ENCODE measurements at regions not wholly inside any gene's neighbourhood (a gene's known extent, or its start where the extent isn't known, plus 50 kb on each side); places are given as distances from the start of the nearest gene placed in this dataset.
"Not testable (repeated sequence)": the region's sequence is repeated elsewhere in the genome, so short reads cannot be mapped to it uniquely, and the experiment has no call there.

GRCh38 chr6:2579241-2579761 lies 171.4 kb downstream of the MYLK4 start:
- peaks cover 16% of the 10 kb centered on the region for H3K27me3 Mint-ChIP-seq
- TF ChIP-seq, protein P1, sequence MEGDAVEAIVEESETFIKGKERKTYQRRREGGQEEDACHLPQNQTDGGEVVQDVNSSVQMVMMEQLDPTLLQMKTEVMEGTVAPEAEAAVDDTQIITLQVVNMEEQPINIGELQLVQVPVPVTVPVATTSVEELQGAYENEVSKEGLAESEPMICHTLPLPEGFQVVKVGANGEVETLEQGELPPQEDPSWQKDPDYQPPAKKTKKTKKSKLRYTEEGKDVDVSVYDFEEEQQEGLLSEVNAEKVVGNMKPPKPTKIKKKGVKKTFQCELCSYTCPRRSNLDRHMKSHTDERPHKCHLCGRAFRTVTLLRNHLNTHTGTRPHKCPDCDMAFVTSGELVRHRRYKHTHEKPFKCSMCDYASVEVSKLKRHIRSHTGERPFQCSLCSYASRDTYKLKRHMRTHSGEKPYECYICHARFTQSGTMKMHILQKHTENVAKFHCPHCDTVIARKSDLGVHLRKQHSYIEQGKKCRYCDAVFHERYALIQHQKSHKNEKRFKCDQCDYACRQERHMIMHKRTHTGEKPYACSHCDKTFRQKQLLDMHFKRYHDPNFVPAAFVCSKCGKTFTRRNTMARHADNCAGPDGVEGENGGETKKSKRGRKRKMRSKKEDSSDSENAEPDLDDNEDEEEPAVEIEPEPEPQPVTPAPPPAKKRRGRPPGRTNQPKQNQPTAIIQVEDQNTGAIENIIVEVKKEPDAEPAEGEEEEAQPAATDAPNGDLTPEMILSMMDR (IDR thresholded peaks at IDR 0.05), result no peak
- H3K9me3 Mint-ChIP-seq, result peaks cover 3% of the 10 kb centered on the region
- H3K4me3 Mint-ChIP-seq, result no peak overlapping the region
- ATAC-seq (no peak), DNase-seq (no peak)
- no peaks in the 10 kb centered on the region for H3K4me1 Mint-ChIP-seq (ENCODE audit: low read depth)
- no peak overlapping the region for H3K27ac Mint-ChIP-seq
- ChIA-PET POLR2A (interaction anchor here (0.6 kb wide), 1 partner anchor 96 kb away, joined by 3 read pairs; no protein-coding TSS in a partner anchor), CTCF (interaction anchor here (1.4 kb wide), 1 partner anchor 56 kb away, joined by 3 read pairs; no protein-coding TSS in a partner anchor)
- no peaks in the 10 kb centered on the region for H3K36me3 Mint-ChIP-seq (ENCODE audit: low read depth)
- intact Hi-C loops (cut with micrococcal nuclease), result no loop called here

GRCh38 chr6:2578767-2579166 lies 172.0 kb downstream of the MYLK4 start:
- ChIA-PET CTCF (interaction anchor here (1.4 kb wide), 1 partner anchor 56 kb away, joined by 3 read pairs; no protein-coding TSS in a partner anchor), POLR2A (interaction anchor here (0.6 kb wide), 1 partner anchor 95 kb away, joined by 3 read pairs; no protein-coding TSS in a partner anchor)
- intact Hi-C loops (cut with micrococcal nuclease), result no loop called here
- Mint-ChIP-seq H3K9me3 (peaks cover 3% of the 10 kb centered on the region), H3K27ac (no peak overlapping the region), H3K36me3 (ENCODE audit: low read depth) (no peaks in the 10 kb centered on the region), H3K4me1 (ENCODE audit: low read depth) (no peaks in the 10 kb centered on the region), H3K4me3 (no peak overlapping the region), H3K27me3 (peaks cover 14% of the 10 kb centered on the region)
- no peak for DNase-seq
- no peak for ATAC-seq
- TF ChIP-seq, protein P1 (IDR thresholded peaks at IDR 0.05), result no peak

GRCh38 chr6:2576499-2576898 lies 174.2 kb downstream of the MYLK4 start:
- TF ChIP-seq, protein P1 (IDR thresholded peaks at IDR 0.05), result no peak
- ChIA-PET CTCF (no interaction called here), POLR2A (no interaction called here)
- Mint-ChIP-seq H3K36me3 (ENCODE audit: low read depth) (no peaks in the 10 kb centered on the region), H3K4me1 (ENCODE audit: low read depth) (no peaks in the 10 kb centered on the region), H3K27ac (no peak overlapping the region), H3K27me3 (peaks cover 14% of the 10 kb centered on the region), H3K4me3 (no peak overlapping the region), H3K9me3 (peaks cover 3% of the 10 kb centered on the region)
- no peak for ATAC-seq
- intact Hi-C loops (cut with micrococcal nuclease), result no loop called here
- no peak for DNase-seq

- DNase-seq, result no peak
- TF ChIP-seq, protein P1 (IDR thresholded peaks at IDR 0.05), result no peak
- intact Hi-C loops (cut with micrococcal nuclease), result no loop called here
- ATAC-seq, result no peak
- Mint-ChIP-seq H3K4me3 (no peak overlapping the region), H3K27ac (no peak overlapping the region), H3K4me1 (ENCODE audit: low read depth) (no peaks in the 10 kb centered on the region), H3K9me3 (peaks cover 3% of the 10 kb centered on the region), H3K27me3 (peaks cover 13% of the 10 kb centered on the region), H3K36me3 (ENCODE audit: low read depth) (no peaks in the 10 kb centered on the region)
- CTCF ChIA-PET, result interaction anchor here (0.8 kb wide), 1 partner anchor 709 kb away, joined by 3 read pairs; no protein-coding TSS in a partner anchor
- POLR2A ChIA-PET, result no interaction called here
Observed at GRCh38 chr6:2575236-2575635, 175.5 kb downstream of the MYLK4 start.

GRCh38 chr6:2569420-2569819 lies 181.3 kb downstream of the MYLK4 start:
- intact Hi-C loops (cut with micrococcal nuclease); CTCF ChIA-PET; H3K27ac Mint-ChIP-seq; H3K4me1 Mint-ChIP-seq (ENCODE audit: low read depth); DNase-seq; POLR2A ChIA-PET; H3K4me3 Mint-ChIP-seq; ATAC-seq; H3K36me3 Mint-ChIP-seq (ENCODE audit: low read depth); H3K9me3 Mint-ChIP-seq: not testable (repeated sequence)
- H3K27me3 Mint-ChIP-seq, result peaks cover 15% of the 10 kb centered on the region

Data from activated CD8-positive, alpha-beta T cell treated with anti-CD3 and anti-CD28 coated beads for 36 hours (primary cell).